CD14-positive monocyte (primary cell): ENCODE measurements at regions not wholly inside any gene's neighbourhood (a gene's known extent, or its start where the extent isn't known, plus 50 kb on each side); places are given as distances from the start of the nearest gene placed in this dataset.
A peak's percentile ranks its signal among the peaks of the same experiment; 100 is the strongest.

Source experiments
- DNase-seq, 3 donors: peaks; one replicate each; pipeline ENCODE4 v3.0.0-alpha.2; 2011 to 2022
- H2AFZ ChIP-seq: 2 replicates; pipeline ENCODE4 v1.6.0; 2012; ENCODE audit warnings: mild to moderate bottlenecking, low read depth, low read length, inconsistent platforms; ENCODE audit not compliant: insufficient read depth, poor library complexity, severe bottlenecking
- H3K27ac ChIP-seq, 2 donors: 1 replicate in 1 of 2; 2 replicates in 1 of 2; pipeline ENCODE4 v1.5.1; 2012 to 2013; ENCODE audit warnings: low read length in 2 of 2, control low read depth in 1 of 2, inconsistent platforms in 1 of 2, low read depth in 1 of 2, mild to moderate bottlenecking in 1 of 2
- H3K27me3 ChIP-seq, 2 donors: one replicate each; pipeline versions ENCODE4 v1.6.0 to v1.6.1; 2011 to 2013; ENCODE audit warnings: low read length in 2 of 2; ENCODE audit not compliant: control insufficient read depth in 2 of 2, insufficient read depth in 2 of 2
- H3K36me3 ChIP-seq, 2 donors: replicated peaks in 1 of 2; 1 replicate in 1 of 2; 2 replicates in 1 of 2; pipeline versions ENCODE4 v1.5.1 to v1.6.1; 2012 to 2013; ENCODE audit warnings: low read length in 2 of 2, control low read depth in 1 of 2, inconsistent platforms in 1 of 2, mild to moderate bottlenecking in 1 of 2; ENCODE audit not compliant: insufficient read depth in 2 of 2, control insufficient read depth in 1 of 2
- H3K4me1 ChIP-seq, 2 donors: 1 replicate in 1 of 2; 2 replicates in 1 of 2; pipeline versions ENCODE4 v1.5.1 to v1.6.1; 2012 to 2013; ENCODE audit warnings: low read length in 2 of 2, control low read depth in 1 of 2, inconsistent platforms in 1 of 2, mild to moderate bottlenecking in 1 of 2, moderate library complexity in 1 of 2; ENCODE audit not compliant: insufficient read depth in 2 of 2, control insufficient read depth in 1 of 2
- H3K4me2 ChIP-seq: replicated peaks from 2 replicates; pipeline ENCODE3; 2012; ENCODE audit warnings: low read length, moderate library complexity, mild to moderate bottlenecking; ENCODE audit not compliant: poor library complexity, severe bottlenecking; ENCODE audit errors: extremely low read depth
- H3K4me3 ChIP-seq, 3 experiments: fragments of 200-600 bp in 1 of 3; sonication (generic) in 1 of 3; replicated peaks in 1 of 3; 1 replicate in 2 of 3; 2 replicates in 1 of 3; pipeline ENCODE4 v1.5.1; 2011 to 2013; ENCODE audit warnings: low read length in 3 of 3, mild to moderate bottlenecking in 3 of 3, control low read depth in 2 of 3, low read depth in 2 of 3, inconsistent platforms in 1 of 3, moderate library complexity in 1 of 3
- H3K79me2 ChIP-seq: 2 replicates; pipeline ENCODE4 v1.6.0; 2012; ENCODE audit warnings: mild to moderate bottlenecking, control low read depth, inconsistent platforms, low read length, moderate library complexity; ENCODE audit not compliant: insufficient read depth
- H3K9ac ChIP-seq: 2 replicates; pipeline ENCODE4 v1.6.0; 2017; ENCODE audit warnings: low read length, mild to moderate bottlenecking; ENCODE audit not compliant: insufficient read depth, poor library complexity, severe bottlenecking
- H3K9me3 ChIP-seq, 2 donors: replicated peaks in 1 of 2; 1 replicate in 1 of 2; 2 replicates in 1 of 2; pipeline versions ENCODE4 v1.5.1 to v1.6.1; 2012 to 2013; ENCODE audit warnings: low read length in 2 of 2, control low read depth in 1 of 2; ENCODE audit not compliant: control insufficient read depth in 1 of 2, insufficient read depth in 1 of 2
- H4K20me1 ChIP-seq: 2 replicates; pipeline ENCODE4 v1.6.0; 2012; ENCODE audit warnings: mild to moderate bottlenecking, low read length, control low read depth, moderate library complexity; ENCODE audit not compliant: insufficient read depth
- H3K27ac Mint-ChIP-seq, 7 donors: one replicate each; pipeline ENCODE4 v1.8.0; 2020; ENCODE audit warnings: mild to moderate bottlenecking in 7 of 7, mixed read lengths in 7 of 7, moderate library complexity in 6 of 7, inconsistent platforms in 2 of 7
- H3K27me3 Mint-ChIP-seq, 3 donors: one replicate each; pipeline ENCODE4 v1.8.0; 2021 to 2022; ENCODE audit warnings: low read depth in 3 of 3, mild to moderate bottlenecking in 3 of 3, mixed read lengths in 3 of 3, moderate library complexity in 3 of 3, inconsistent platforms in 1 of 3
- H3K36me3 Mint-ChIP-seq, 2 donors: one replicate each; pipeline ENCODE4 v1.8.0; 2020; ENCODE audit warnings: mixed read lengths in 2 of 2, inconsistent platforms in 1 of 2, mild to moderate bottlenecking in 1 of 2
- H3K4me1 Mint-ChIP-seq: one replicate; pipeline ENCODE4 v1.8.0; 2020; ENCODE audit warnings: mild to moderate bottlenecking, mixed read lengths
- H3K4me3 Mint-ChIP-seq, 2 donors: one replicate each; pipeline ENCODE4 v1.8.0; 2020; ENCODE audit warnings: mild to moderate bottlenecking in 2 of 2, mixed read lengths in 2 of 2, moderate library complexity in 1 of 2
- H3K9me3 Mint-ChIP-seq, 7 donors: one replicate each; pipeline ENCODE4 v1.8.0; 2020 to 2022; ENCODE audit warnings: mixed read lengths in 7 of 7, mild to moderate bottlenecking in 6 of 7, moderate library complexity in 6 of 7, inconsistent platforms in 2 of 7
- CTCF ChIP-seq: fragments of 200-600 bp; IDR thresholded peaks from one replicate; pipeline ENCODE4 v1.8.0; 2022; ENCODE audit warnings: antibody characterized with exemption, mild to moderate bottlenecking
- WGBS: methylation state at CpG from one replicate; pipeline ENCODE4 v1.1.5; 2013; ENCODE audit warnings: missing lambda C conversion rate; ENCODE audit not compliant: insufficient coverage; 5-methylcytosine and 5-hydroxymethylcytosine counted together
- intact Hi-C, 2 donors: fragments of 100-400 bp; cut with micrococcal nuclease; formaldehyde crosslinking; loops; one replicate each; pipeline versions ENCODE4 v1.15.0 to v1.15.1; 2023

DNA sequence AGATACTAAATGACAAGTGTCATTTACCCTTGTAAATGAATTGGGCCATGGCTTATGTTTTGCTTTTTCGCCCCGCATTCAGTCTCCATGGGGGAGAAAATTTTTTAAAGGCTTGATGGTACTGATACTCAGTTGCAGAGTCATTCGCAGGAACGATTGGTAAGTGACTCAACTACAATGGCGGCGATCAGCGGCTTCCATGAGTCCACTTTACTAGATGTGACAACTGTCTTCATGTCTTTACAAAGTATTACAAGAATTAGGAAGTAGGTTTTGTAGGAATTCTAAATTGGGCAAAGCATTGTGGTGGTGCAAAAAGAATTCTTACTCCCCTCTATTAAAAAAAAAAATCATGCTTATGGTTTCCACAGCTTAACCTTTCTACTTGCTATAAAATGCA lies 108.8 kb upstream of the ZEB1 start:
- Histone ChIP-seq H3K27me3 (no peaks in the 10 kb centered on the region), H3K79me2 (no peaks in the 10 kb centered on the region), H4K20me1 (no peaks in the 10 kb centered on the region), H3K4me3 (no peak overlapping the region), H3K9me3 (no peaks in the 10 kb centered on the region), H3K4me2 (no peak overlapping the region), H2AFZ (no peak overlapping the region), H3K27ac (no peak overlapping the region), H3K4me1 (peaks cover 11 to 20% of the 10 kb centered on the region in 2 donors), H3K36me3 (no peaks in the 10 kb centered on the region), H3K9ac (no peak overlapping the region)
- peaks cover 20% of the 10 kb centered on the region for H3K4me1 Mint-ChIP-seq
- WGBS: 100% methylated on average over 2 of the region's 7 CpGs
- DNase-seq: no peak
- no peaks in the 10 kb centered on the region for H3K9me3 Mint-ChIP-seq
- no peaks in the 10 kb centered on the region for H3K36me3 Mint-ChIP-seq
- H3K27me3 Mint-ChIP-seq: peaks cover 3 to 6% (median 5%) of the 10 kb centered on the region in 3 donors
- H3K4me3 Mint-ChIP-seq: no peak overlapping the region
- TF ChIP-seq CTCF: no peak
- no peak overlapping the region for H3K27ac Mint-ChIP-seq
- intact Hi-C loops: no loop called here

GRCh38 chr10:31213959-31214358 lies 105.1 kb upstream of the ZEB1 start:
- TF ChIP-seq CTCF: no peak
- Histone ChIP-seq H3K36me3 (no peaks in the 10 kb centered on the region), H3K9me3 (no peaks in the 10 kb centered on the region), H3K9ac (no peak overlapping the region), H3K79me2 (no peaks in the 10 kb centered on the region), H3K4me3 (no peak overlapping the region), H2AFZ (no peak overlapping the region), H3K27me3 (no peaks in the 10 kb centered on the region), H3K4me2 (no peak overlapping the region), H3K27ac (no peak overlapping the region), H3K4me1 (peaks cover 20 to 28% of the 10 kb centered on the region in 2 donors), H4K20me1 (no peaks in the 10 kb centered on the region)
- Mint-ChIP-seq H3K36me3 (peaks cover 0 to 2% of the 10 kb centered on the region in 2 donors), H3K27me3 (peaks cover 6 to 7% (median 6%) of the 10 kb centered on the region in 3 donors), H3K9me3 (no peaks in the 10 kb centered on the region), H3K27ac (peak overlapping the region in 4 of 7 donors; percentile 37 to 86 (median 61)), H3K4me1 (peaks cover 31% of the 10 kb centered on the region), H3K4me3 (no peak overlapping the region)
- 83% methylated on average over 1 of the region's 1 CpG for WGBS
- no peak for DNase-seq
- intact Hi-C loops: no loop called here
